ENCODE measurements at regions not wholly inside any gene's neighbourhood (a gene's known extent, or its start where the extent isn't known, plus 50 kb on each side); places are given as distances from the start of the nearest gene placed in this dataset.

GRCh38 chr18:66999003-66999402, 395.1 kb upstream of the CDH19 start:
- TF ChIP-seq CTCF (IDR thresholded peaks at IDR 0.05; ENCODE audit: insufficient read depth, low read length) (no peak), SPI1 (IDR thresholded peaks at IDR 0.05; ENCODE audit: borderline replicate concordance, low read depth) (no peak)
